ENCODE measurements at regions not wholly inside any gene's neighbourhood (a gene's known extent, or its start where the extent isn't known, plus 50 kb on each side); places are given as distances from the start of the nearest gene placed in this dataset.

DNA sequence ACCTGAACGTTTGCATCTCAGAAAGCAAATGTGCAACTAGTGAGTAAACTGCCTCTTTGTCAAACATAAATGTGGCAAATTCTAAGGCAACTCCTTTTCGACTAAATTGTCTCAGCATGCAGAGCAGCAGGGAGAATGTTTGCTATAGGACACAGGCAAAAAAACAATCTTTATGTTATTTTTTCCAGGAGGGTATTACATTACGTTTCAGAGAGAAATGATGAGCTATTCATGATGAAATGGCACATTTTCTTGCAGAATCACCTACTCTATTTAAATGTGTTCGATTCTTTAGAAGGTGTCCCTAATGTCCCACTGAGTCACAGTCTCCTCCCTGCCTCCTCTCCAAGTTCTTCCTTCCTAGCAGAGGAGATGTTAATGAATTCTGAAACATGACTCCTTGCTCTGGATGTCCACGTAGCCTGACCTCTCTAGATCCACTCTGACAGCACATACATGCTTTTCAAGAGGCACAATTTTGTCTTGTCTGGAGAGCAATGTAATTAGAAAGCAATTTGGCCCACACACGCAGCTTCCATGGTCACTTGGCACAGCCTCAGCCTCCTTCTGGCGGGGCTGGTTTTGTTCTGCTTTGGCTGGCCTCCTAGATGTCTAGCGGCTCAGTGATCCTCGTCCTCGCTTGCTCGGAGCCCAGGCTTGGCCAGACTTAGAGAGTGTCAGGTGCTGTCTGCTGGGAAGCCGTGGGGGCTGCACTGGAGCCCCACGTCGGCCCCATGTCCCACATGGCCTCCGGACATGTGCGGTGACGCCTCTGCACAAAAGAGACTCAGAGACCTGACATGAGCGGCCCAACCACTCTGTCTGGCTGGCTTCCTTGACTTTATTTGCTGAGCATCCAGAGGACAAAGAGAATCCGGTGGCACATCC, 125.7 kb upstream of the ZNF438 start:
- no peak overlapping the region for H3K27ac ChIP-seq (ENCODE audit: low read depth, low read length)
- H3K36me3 ChIP-seq (ENCODE audit: control insufficient read depth, insufficient read depth, low read length) = no peaks in the 10 kb centered on the region
- H3K27me3 ChIP-seq (ENCODE audit: control insufficient read depth, insufficient read depth, low read length) = no peaks in the 10 kb centered on the region
- H3K9ac ChIP-seq (ENCODE audit: low read depth, low read length) = no peak overlapping the region
- no peak overlapping the region for H3K4me3 ChIP-seq (ENCODE audit: low read depth, low read length)
- H3K9me3 ChIP-seq (ENCODE audit: control insufficient read depth, insufficient read depth, low read length) = no peaks in the 10 kb centered on the region
- peaks cover 5% of the 10 kb centered on the region for H3K4me1 ChIP-seq (ENCODE audit: control insufficient read depth, insufficient read depth, low read length)

DNA sequence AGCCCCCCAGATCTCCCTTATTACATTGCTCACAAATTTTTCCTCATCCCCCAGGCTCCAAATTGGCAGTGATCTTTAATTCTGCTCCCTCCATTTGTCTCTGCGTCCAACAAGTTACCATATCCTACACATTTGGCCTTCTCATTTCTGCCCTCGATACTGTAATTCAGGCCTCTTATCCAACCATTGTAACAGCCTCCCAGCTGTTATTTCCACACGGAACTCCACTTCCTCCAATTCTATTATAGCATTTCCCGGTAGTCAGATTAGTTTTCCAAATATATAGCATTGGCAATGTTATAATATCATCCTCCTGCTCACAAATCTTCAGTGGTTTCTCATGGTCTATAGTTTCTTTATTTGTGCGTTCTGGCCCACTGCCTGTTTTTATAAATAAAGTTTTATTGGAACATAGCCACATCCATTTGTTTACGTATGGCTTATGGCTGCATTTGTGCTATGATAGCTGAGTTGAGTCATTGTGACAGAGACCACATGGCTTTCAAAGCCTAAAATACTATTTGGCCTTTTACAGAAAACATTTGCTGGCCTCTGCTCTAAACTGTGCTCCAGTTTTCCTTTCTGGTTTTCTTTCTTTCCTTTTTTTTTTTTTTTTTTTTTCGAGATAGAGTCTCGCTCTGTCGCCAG, 126.5 kb upstream of the ZNF438 start:
- Histone ChIP-seq H3K4me1 (ENCODE audit: control insufficient read depth, insufficient read depth, low read length) (peaks cover 5% of the 10 kb centered on the region), H3K27ac (ENCODE audit: low read depth, low read length) (no peak overlapping the region), H3K9ac (ENCODE audit: low read depth, low read length) (no peak overlapping the region), H3K27me3 (ENCODE audit: control insufficient read depth, insufficient read depth, low read length) (no peaks in the 10 kb centered on the region), H3K36me3 (ENCODE audit: control insufficient read depth, insufficient read depth, low read length) (no peaks in the 10 kb centered on the region), H3K4me3 (ENCODE audit: low read depth, low read length) (no peak overlapping the region), H3K9me3 (ENCODE audit: control insufficient read depth, insufficient read depth, low read length) (no peaks in the 10 kb centered on the region)

DNA sequence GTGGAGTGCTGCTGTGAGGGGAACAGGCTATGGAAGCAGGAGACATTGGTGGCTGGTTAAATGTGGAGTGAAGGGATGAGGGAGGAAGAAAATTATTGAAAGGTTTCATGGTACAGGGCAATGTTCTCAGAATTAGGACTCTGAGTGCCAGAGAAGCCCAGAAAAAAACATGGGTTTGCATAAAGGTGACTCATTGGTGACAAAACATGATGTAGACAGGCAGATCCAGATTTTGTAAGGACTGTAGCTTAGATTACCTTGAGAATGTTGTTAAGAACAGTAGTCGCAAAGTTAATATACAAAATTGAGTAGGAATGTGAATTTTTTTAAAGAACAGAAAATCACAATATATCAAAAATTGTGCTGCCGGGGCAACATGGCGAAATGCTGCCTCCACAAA, 134.9 kb upstream of the ZNF438 start:
- Histone ChIP-seq H3K4me1 (ENCODE audit: control insufficient read depth, insufficient read depth, low read length) (no peaks in the 10 kb centered on the region), H3K9me3 (ENCODE audit: control insufficient read depth, insufficient read depth, low read length) (peaks cover 5% of the 10 kb centered on the region; the same call in 1 of the 2 replicates), H3K36me3 (ENCODE audit: control insufficient read depth, insufficient read depth, low read length) (no peaks in the 10 kb centered on the region), H3K27me3 (ENCODE audit: control insufficient read depth, insufficient read depth, low read length) (no peaks in the 10 kb centered on the region), H3K4me3 (ENCODE audit: low read depth, low read length) (no peak overlapping the region), H3K9ac (ENCODE audit: low read depth, low read length) (no peak overlapping the region), H3K27ac (ENCODE audit: low read depth, low read length) (no peak overlapping the region)

DNA sequence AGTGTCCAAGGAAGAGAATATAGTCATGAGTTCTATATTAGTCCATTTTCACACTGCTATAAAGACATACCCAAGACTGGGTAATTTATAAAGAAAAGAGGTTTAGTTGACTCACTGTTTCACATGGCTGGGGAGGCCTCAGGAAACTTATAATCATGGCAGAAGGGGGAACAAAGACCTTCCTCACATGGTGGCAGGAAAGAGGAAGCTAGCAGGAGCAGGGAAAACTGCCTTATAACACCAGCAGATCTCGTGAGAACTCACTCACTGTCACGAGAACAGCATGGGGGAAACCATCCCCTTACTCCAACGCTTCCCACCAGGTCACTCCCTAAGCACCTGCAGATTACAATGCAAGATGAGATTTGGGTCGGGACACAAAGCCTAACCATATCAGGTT, 139.0 kb upstream of the ZNF438 start:
- no peak overlapping the region for H3K27ac ChIP-seq (ENCODE audit: low read depth, low read length)
- no peak overlapping the region for H3K9ac ChIP-seq (ENCODE audit: low read depth, low read length)

DNA sequence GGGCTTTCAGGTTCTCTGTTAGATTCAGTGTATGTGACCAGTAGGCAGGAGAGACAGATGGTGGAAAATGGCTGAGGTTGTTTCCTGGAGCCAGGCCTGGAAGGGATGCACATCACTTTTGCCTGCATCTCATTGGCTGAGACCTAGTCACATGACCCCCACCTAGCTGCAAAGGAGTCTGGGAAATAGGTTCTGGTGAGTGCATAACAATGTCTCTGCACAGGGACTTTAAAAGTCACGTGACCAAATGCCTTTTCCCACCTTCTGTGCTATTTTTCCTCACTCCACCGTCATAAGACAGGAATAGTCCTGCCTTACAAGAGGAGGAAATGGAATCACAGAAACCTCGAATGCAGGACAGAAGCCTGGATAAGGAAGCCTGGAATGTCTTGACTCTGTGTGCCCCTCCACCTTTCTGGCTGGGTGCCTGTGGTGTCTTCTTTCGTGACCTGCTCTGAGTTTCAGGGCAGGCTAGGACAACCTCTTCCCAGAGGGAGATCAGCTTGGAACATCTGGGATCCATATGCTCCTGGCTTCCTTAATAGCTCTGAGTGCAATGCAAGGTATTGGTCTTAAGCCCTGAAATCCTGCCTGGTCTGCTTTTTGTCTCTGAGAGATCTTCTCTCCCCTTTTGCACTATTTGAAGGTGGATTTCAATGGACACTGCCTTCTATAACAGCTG, 139.9 kb upstream of the ZNF438 start:
- Histone ChIP-seq H3K9me3 (ENCODE audit: control insufficient read depth, insufficient read depth, low read length) (peaks cover 12% of the 10 kb centered on the region), H3K27ac (ENCODE audit: low read depth, low read length) (no peak overlapping the region), H3K27me3 (ENCODE audit: control insufficient read depth, insufficient read depth, low read length) (no peaks in the 10 kb centered on the region), H3K9ac (ENCODE audit: low read depth, low read length) (no peak overlapping the region), H3K36me3 (ENCODE audit: control insufficient read depth, insufficient read depth, low read length) (no peaks in the 10 kb centered on the region), H3K4me1 (ENCODE audit: control insufficient read depth, insufficient read depth, low read length) (no peaks in the 10 kb centered on the region), H3K4me3 (ENCODE audit: low read depth, low read length) (no peak overlapping the region)

More for the DNA sequence above, 139.0 kb upstream of the ZNF438 start:
- no peak overlapping the region for H3K4me3 ChIP-seq (ENCODE audit: low read depth, low read length)
- no peaks in the 10 kb centered on the region for H3K27me3 ChIP-seq (ENCODE audit: control insufficient read depth, insufficient read depth, low read length)
- peaks cover 12% of the 10 kb centered on the region for H3K9me3 ChIP-seq (ENCODE audit: control insufficient read depth, insufficient read depth, low read length)
- H3K4me1 ChIP-seq (ENCODE audit: control insufficient read depth, insufficient read depth, low read length) = no peaks in the 10 kb centered on the region
- no peaks in the 10 kb centered on the region for H3K36me3 ChIP-seq (ENCODE audit: control insufficient read depth, insufficient read depth, low read length)

DNA sequence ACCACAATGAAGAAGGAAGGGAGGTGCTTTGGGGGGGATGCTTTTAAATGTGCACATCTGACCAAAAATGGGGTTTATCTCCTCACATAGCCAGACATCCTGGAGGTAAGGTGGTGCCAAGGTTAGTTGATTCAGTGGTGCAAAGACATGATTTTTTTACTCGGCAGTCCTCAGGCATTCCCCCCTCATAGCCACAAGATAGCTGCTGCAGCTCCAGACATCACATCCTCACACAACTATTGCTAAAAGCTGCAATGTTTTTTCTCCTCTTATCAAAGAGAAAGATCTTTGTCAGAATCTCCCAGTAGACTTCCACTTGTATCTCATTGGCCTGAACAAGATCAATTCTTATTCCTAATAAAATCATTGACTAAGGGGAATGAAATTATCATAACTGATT, 141.3 kb upstream of the ZNF438 start:
- Histone ChIP-seq H3K4me1 (ENCODE audit: control insufficient read depth, insufficient read depth, low read length) (no peaks in the 10 kb centered on the region), H3K9me3 (ENCODE audit: control insufficient read depth, insufficient read depth, low read length) (peaks cover 12% of the 10 kb centered on the region), H3K4me3 (ENCODE audit: low read depth, low read length) (no peak overlapping the region)

DNA sequence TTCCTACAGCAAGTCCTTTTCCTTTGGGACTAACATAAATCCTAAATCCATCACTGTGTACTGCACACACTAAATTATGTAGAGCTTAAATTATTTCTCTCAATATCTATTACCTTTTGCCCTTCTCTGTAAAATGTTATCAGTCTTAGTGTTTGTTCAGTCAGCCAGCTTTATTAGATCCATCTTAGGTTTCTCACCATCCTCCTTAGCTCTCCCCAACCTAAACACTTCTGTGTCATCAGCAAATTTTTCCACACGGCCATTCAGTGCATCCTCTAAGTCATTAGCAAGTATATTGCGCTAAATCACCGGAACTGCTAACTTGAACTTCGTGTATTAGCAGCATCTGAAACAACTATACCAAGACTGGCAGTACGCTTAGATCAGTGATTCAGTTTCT, 142.1 kb upstream of the ZNF438 start:
- Histone ChIP-seq H3K36me3 (ENCODE audit: control insufficient read depth, insufficient read depth, low read length) (no peaks in the 10 kb centered on the region), H3K27ac (ENCODE audit: low read depth, low read length) (no peak overlapping the region), H3K27me3 (ENCODE audit: control insufficient read depth, insufficient read depth, low read length) (no peaks in the 10 kb centered on the region), H3K9me3 (ENCODE audit: control insufficient read depth, insufficient read depth, low read length) (peaks cover 12% of the 10 kb centered on the region), H3K4me3 (ENCODE audit: low read depth, low read length) (no peak overlapping the region), H3K9ac (ENCODE audit: low read depth, low read length) (no peak overlapping the region), H3K4me1 (ENCODE audit: control insufficient read depth, insufficient read depth, low read length) (no peaks in the 10 kb centered on the region)

More for the DNA sequence above, 141.3 kb upstream of the ZNF438 start:
- Histone ChIP-seq H3K27ac (ENCODE audit: low read depth, low read length) (no peak overlapping the region), H3K9ac (ENCODE audit: low read depth, low read length) (no peak overlapping the region), H3K36me3 (ENCODE audit: control insufficient read depth, insufficient read depth, low read length) (no peaks in the 10 kb centered on the region), H3K27me3 (ENCODE audit: control insufficient read depth, insufficient read depth, low read length) (no peaks in the 10 kb centered on the region)

DNA sequence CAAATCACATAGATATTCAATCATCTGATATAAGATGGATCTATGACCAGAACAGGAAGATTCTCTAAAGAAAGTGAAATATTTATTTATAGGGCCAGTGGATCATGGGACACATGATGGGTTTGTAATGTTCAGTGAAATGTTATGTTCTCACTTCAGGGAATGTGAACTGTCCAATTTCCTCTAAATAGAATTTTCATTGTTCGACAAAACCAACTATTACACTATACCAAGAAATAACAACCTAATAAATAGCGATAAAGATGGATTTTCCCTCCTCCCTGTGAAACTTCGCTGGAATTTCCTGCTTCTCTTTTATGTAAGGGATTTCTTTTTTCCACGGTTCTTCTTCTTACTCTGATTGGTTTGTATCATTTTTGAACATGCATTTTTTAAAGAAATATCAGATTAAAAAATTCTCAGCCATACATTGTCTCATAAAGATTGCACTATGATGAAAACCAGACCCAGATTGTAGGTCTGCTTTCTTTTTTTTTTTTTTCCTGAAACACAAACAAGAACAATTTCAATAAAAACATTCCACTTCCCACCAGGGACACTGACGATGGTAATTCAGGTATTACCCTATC, 139.8 kb upstream of the ZEB1 start:
- Histone ChIP-seq H3K27ac (ENCODE audit: low read depth, low read length) (no peak overlapping the region), H3K9me3 (ENCODE audit: control insufficient read depth, insufficient read depth, low read length) (peaks cover 4% of the 10 kb centered on the region; the same call in 1 of the 2 replicates), H3K4me3 (ENCODE audit: low read depth, low read length) (no peak overlapping the region), H3K36me3 (ENCODE audit: control insufficient read depth, insufficient read depth, low read length) (no peaks in the 10 kb centered on the region), H3K9ac (ENCODE audit: low read depth, low read length) (no peak overlapping the region), H3K27me3 (ENCODE audit: control insufficient read depth, insufficient read depth, low read length) (no peaks in the 10 kb centered on the region), H3K4me1 (ENCODE audit: control insufficient read depth, insufficient read depth, low read length) (no peaks in the 10 kb centered on the region)

DNA sequence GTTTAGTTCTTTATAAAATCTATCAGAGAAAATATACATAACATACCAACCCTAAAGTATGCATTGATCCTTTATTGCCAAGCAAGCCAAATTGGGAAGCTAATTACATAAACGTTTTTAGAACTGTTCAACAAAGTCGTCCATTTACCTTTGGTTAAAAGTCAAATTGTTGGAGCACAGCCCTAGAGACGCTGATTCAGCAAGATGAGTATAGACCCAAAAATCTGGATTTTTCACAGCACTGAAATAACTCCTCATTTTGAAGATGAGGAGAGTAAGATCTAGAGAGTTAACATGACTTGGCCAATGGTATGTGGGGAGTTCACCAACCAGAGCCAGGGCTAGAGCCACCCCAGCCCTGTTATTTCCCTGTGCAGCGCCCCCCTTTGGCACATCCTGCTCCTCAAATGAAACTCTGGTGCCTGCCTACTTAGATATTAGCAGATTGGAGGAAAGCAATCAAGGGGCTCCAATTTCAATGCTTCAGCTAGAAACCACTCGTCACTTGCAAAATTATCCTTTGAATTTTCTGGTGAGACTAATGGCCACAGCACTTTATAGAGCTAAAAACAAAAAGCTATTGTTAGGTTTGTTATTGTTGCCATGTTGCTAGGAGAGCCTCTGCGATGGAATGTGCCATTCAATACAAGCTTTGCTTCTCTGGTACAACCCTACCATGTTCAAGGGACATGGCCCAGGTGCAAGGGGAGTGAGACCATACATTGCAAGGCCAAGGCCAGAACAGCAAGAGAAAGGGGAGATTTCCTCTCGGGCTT, 132.6 kb upstream of the ZEB1 start:
- Histone ChIP-seq H3K27me3 (ENCODE audit: control insufficient read depth, insufficient read depth, low read length) (no peaks in the 10 kb centered on the region), H3K27ac (ENCODE audit: low read depth, low read length) (no peak overlapping the region), H3K4me3 (ENCODE audit: low read depth, low read length) (no peak overlapping the region), H3K9ac (ENCODE audit: low read depth, low read length) (no peak overlapping the region), H3K9me3 (ENCODE audit: control insufficient read depth, insufficient read depth, low read length) (no peaks in the 10 kb centered on the region), H3K36me3 (ENCODE audit: control insufficient read depth, insufficient read depth, low read length) (no peaks in the 10 kb centered on the region), H3K4me1 (ENCODE audit: control insufficient read depth, insufficient read depth, low read length) (no peaks in the 10 kb centered on the region)

DNA sequence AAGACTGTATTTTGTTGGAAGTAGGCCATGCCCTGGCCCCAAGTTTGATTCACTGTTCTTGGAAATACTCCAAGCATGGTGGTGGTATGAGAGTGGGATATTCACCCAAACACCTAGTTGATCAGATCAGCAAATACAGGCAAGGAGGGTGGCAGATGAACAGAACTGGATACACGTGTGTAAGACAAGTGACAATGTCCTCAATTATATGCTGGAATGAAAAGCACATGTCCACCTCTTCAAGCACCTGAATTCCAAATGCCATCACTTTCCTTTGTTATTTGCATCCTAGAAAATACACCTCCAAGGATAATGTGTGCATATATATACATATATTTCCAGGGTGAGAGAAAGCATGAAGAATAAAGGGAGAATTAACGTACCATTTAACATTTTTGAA, 131.8 kb upstream of the ZEB1 start:
- no peak overlapping the region for H3K4me3 ChIP-seq (ENCODE audit: low read depth, low read length)
- H3K9me3 ChIP-seq (ENCODE audit: control insufficient read depth, insufficient read depth, low read length) = no peaks in the 10 kb centered on the region
- H3K36me3 ChIP-seq (ENCODE audit: control insufficient read depth, insufficient read depth, low read length) = no peaks in the 10 kb centered on the region
- H3K9ac ChIP-seq (ENCODE audit: low read depth, low read length) = no peak overlapping the region
- H3K27me3 ChIP-seq (ENCODE audit: control insufficient read depth, insufficient read depth, low read length) = no peaks in the 10 kb centered on the region
- H3K4me1 ChIP-seq (ENCODE audit: control insufficient read depth, insufficient read depth, low read length) = no peaks in the 10 kb centered on the region
- no peak overlapping the region for H3K27ac ChIP-seq (ENCODE audit: low read depth, low read length)
